ENCODE measurements at regions not wholly inside any gene's neighbourhood (a gene's known extent, or its start where the extent isn't known, plus 50 kb on each side); places are given as distances from the start of the nearest gene placed in this dataset.

- no peak for TF ChIP-seq CTCF (IDR thresholded peaks at IDR 0.05)
- no peak for TF ChIP-seq POLR2A (IDR thresholded peaks at IDR 0.05)
These were observed 127.6 kb downstream of the EDN3 start for GRCh38 chr20:59428006-59428405.

Data from thyroid gland (tissue), 4 donors.